ENCODE measurements at regions not wholly inside any gene's neighbourhood (a gene's known extent, or its start where the extent isn't known, plus 50 kb on each side); places are given as distances from the start of the nearest gene placed in this dataset.

DNA sequence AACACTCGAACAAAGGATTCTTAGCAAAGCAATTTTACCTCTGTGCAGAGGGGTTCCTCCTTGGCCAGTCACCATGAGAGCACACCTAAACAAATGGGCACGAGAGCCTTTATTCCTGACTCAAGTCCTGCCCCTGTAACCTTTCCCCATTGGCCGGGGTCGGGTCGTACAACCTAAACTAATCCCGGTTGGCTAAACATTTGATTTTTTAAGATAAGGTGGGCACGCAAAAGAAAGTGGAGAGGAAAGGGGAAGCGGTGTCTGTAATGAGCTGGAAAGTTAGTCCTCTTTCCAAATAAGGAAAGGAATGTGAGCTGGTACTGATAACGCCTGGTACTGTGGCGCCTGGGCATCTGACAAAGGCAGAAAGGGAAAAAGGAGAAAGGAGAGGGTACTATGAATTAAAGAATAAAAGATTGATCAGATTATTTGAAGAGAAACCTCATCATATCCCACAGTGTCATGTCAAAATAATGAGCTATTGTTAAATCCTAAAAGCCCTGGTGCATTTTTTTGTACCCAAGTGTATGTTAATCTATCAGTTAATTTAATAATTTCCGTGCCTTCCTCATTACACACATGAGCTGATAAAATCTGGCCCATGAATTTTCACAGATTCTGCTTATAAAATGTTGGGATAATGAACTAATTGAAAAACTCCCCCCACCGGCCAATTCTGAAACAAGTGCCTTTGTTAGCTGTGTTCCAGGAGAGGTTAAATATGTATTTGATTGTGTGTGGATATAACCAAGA is 335.7 kb downstream of the RFC3 start:
- DNase-seq (ENCODE audit: low read depth in 6 of 9, low spot score in 9 of 9): no peak
- H3K27me3 ChIP-seq (ENCODE audit: control insufficient read depth in 2 of 2, insufficient read depth in 1 of 2, low read length in 1 of 2): peaks cover 0 to 2% of the 10 kb centered on the region in 2 donors
- H3K36me3 ChIP-seq (ENCODE audit: control insufficient read depth in 2 of 2, insufficient read depth in 2 of 2, low read length in 1 of 2): no peaks in the 10 kb centered on the region
- no peaks in the 10 kb centered on the region for H3K9me3 ChIP-seq (ENCODE audit: control insufficient read depth in 2 of 2, insufficient read depth in 1 of 2, low read length in 1 of 2)
- 86% methylated on average over 12 of the region's 12 CpGs for WGBS
- H3K27ac ChIP-seq (ENCODE audit: low read depth in 1 of 2, low read length in 1 of 2): no peak overlapping the region
- no peak overlapping the region for H3K4me3 ChIP-seq (ENCODE audit: low read length in 2 of 2)
- no peaks in the 10 kb centered on the region for H3K4me1 ChIP-seq (ENCODE audit: control insufficient read depth in 2 of 2, insufficient read depth in 2 of 2, low read length in 2 of 2)

DNA sequence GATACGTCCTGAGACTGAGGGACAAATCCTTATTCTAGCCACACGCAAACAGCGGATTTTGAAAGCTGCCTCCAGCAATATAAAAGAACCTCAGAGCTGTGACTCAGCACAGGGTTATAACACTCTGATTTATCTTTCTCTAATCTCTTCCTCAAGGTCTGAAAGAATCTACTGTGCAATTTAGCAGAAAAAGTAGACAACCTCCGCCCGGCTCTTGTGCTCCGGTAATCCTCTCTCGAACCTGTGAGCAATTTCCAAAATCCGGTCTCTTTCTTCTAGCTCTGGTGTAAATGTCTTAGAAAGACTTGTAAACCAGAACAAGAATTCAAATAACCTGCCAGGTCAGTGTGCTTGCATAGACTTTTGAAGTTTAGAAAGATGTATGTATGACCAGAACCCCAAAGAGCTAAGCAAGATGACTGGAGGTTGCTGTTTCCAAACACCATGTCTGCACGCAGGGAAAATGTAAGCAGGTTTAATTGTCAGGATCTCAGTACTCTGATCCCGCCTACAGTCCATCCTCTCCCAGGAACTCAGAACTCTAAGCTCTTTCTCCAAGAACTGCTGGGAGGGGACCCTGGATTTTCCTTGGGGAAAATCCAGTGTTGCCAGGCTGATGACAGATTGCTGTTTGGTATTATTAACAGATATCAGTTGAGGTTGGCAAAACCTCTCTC is 338.1 kb downstream of the RFC3 start:
- no peak overlapping the region for H3K27ac ChIP-seq (ENCODE audit: low read depth in 1 of 2, low read length in 1 of 2)
- H3K27me3 ChIP-seq (ENCODE audit: control insufficient read depth in 2 of 2, insufficient read depth in 1 of 2, low read length in 1 of 2): peaks cover 0 to 2% of the 10 kb centered on the region in 2 donors
- no peak for DNase-seq (ENCODE audit: low read depth in 6 of 9, low spot score in 9 of 9)
- no peaks in the 10 kb centered on the region for H3K9me3 ChIP-seq (ENCODE audit: control insufficient read depth in 2 of 2, insufficient read depth in 1 of 2, low read length in 1 of 2)
- H3K36me3 ChIP-seq (ENCODE audit: control insufficient read depth in 2 of 2, insufficient read depth in 2 of 2, low read length in 1 of 2): no peaks in the 10 kb centered on the region
- H3K4me3 ChIP-seq (ENCODE audit: low read length in 2 of 2): no peak overlapping the region
- 56% methylated on average over 10 of the region's 10 CpGs for WGBS
- no peaks in the 10 kb centered on the region for H3K4me1 ChIP-seq (ENCODE audit: control insufficient read depth in 2 of 2, insufficient read depth in 2 of 2, low read length in 2 of 2)

DNA sequence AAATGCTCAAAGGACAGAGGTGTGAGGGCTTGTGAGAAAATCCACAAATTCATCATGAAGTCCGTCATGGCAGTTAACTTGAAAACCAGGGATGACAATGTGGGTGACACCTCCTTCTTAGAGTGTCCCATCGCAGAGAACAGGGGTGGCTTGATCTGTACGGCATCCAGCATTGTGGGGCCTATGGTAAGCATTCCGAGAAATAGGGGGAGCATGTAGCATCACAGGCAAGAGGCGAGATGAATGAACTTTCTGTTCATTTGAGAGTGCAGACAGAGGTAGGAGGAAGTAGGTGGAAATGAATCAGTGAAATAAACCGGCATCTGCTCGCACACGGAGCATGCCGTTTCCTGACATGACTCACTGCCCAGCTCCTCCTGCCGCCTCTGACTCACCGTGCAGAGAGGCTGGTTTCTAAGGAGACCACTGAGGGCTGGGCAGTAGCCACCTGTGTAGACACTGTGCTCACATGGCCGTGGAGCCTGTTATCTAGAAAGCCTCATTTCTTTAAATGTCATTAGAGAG is 339.0 kb downstream of the RFC3 start:
- 6% methylated on average over 12 of the region's 12 CpGs for WGBS
- Histone ChIP-seq H3K4me3 (ENCODE audit: low read length in 2 of 2) (no peak overlapping the region), H3K4me1 (ENCODE audit: control insufficient read depth in 2 of 2, insufficient read depth in 2 of 2, low read length in 2 of 2) (no peaks in the 10 kb centered on the region), H3K9me3 (ENCODE audit: control insufficient read depth in 2 of 2, insufficient read depth in 1 of 2, low read length in 1 of 2) (no peaks in the 10 kb centered on the region), H3K27me3 (ENCODE audit: control insufficient read depth in 2 of 2, insufficient read depth in 1 of 2, low read length in 1 of 2) (peaks cover 0 to 2% of the 10 kb centered on the region in 2 donors), H3K27ac (ENCODE audit: low read depth in 1 of 2, low read length in 1 of 2) (no peak overlapping the region), H3K36me3 (ENCODE audit: control insufficient read depth in 2 of 2, insufficient read depth in 2 of 2, low read length in 1 of 2) (no peaks in the 10 kb centered on the region)
- DNase-seq (ENCODE audit: low read depth in 6 of 9, low spot score in 9 of 9): no peak

DNA sequence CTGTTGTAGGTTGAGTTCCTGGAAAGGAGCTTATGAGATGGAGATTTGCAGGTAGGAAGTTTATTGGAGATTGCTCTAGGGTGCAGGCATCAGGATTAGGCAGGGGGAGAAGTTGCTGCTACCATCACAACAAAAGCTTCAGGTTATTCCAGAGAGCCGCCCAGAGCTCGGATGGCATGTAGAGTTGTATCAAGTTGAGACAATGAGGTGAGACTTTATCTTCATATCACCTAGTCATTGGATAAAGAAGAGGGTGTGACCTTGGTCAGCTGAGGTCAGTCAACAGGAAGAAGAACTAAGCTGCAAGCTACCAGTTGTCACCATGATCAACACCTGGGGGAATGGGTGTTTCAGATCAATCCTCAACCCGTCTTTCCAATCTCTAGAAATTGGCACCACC is 342.0 kb downstream of the RFC3 start:
- no peaks in the 10 kb centered on the region for H3K36me3 ChIP-seq (ENCODE audit: control insufficient read depth in 2 of 2, insufficient read depth in 2 of 2, low read length in 1 of 2)
- peaks cover 0 to 2% of the 10 kb centered on the region in 2 donors for H3K27me3 ChIP-seq (ENCODE audit: control insufficient read depth in 2 of 2, insufficient read depth in 1 of 2, low read length in 1 of 2)
- no peak for DNase-seq (ENCODE audit: low read depth in 6 of 9, low spot score in 9 of 9)
- H3K4me3 ChIP-seq (ENCODE audit: low read length in 2 of 2): no peak overlapping the region
- H3K4me1 ChIP-seq (ENCODE audit: control insufficient read depth in 2 of 2, insufficient read depth in 2 of 2, low read length in 2 of 2): no peaks in the 10 kb centered on the region
- no peak overlapping the region for H3K27ac ChIP-seq (ENCODE audit: low read depth in 1 of 2, low read length in 1 of 2)
- no peaks in the 10 kb centered on the region for H3K9me3 ChIP-seq (ENCODE audit: control insufficient read depth in 2 of 2, insufficient read depth in 1 of 2, low read length in 1 of 2)
- 95% methylated on average over 3 of the region's 3 CpGs for WGBS

DNA sequence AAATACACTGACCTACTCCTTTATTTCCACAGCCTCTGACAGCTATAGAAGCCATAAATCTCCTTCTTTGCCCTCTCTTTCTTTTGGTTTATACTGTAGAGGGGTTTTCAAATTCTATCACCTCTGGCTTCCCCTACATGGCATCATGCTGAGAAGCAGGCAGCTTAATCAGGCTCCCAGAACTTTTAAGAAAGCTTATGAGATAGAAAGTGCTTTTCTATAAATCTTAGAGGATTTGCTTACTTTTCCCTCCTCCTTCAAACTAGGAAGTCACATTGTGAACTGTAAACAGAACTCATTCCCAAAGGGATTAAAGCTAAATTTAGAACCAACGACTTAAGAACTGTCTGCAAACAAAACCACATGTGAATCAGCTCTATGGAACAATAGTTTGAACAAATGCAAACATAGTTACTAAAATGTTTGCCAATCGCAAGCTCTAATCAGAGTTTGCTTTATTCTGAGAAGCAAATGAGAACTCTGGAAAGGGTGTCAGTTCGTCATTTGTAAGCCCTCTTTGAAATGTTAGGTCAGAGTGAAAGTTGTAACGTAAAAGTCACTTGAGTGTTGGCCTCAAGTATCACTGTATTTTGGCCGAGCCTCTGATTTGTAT is 344.1 kb downstream of the RFC3 start:
- H3K27me3 ChIP-seq (ENCODE audit: control insufficient read depth in 2 of 2, insufficient read depth in 1 of 2, low read length in 1 of 2): no peaks in the 10 kb centered on the region
- H3K27ac ChIP-seq (ENCODE audit: low read depth in 1 of 2, low read length in 1 of 2): no peak overlapping the region
- no peaks in the 10 kb centered on the region for H3K36me3 ChIP-seq (ENCODE audit: control insufficient read depth in 2 of 2, insufficient read depth in 2 of 2, low read length in 1 of 2)
- no peaks in the 10 kb centered on the region for H3K9me3 ChIP-seq (ENCODE audit: control insufficient read depth in 2 of 2, insufficient read depth in 1 of 2, low read length in 1 of 2)
- no peak overlapping the region for H3K4me3 ChIP-seq (ENCODE audit: low read length in 2 of 2)
- no peak for DNase-seq (ENCODE audit: low read depth in 6 of 9, low spot score in 9 of 9)
- no peaks in the 10 kb centered on the region for H3K4me1 ChIP-seq (ENCODE audit: control insufficient read depth in 2 of 2, insufficient read depth in 2 of 2, low read length in 2 of 2)
- WGBS: 88% methylated on average over 5 of the region's 5 CpGs

DNA sequence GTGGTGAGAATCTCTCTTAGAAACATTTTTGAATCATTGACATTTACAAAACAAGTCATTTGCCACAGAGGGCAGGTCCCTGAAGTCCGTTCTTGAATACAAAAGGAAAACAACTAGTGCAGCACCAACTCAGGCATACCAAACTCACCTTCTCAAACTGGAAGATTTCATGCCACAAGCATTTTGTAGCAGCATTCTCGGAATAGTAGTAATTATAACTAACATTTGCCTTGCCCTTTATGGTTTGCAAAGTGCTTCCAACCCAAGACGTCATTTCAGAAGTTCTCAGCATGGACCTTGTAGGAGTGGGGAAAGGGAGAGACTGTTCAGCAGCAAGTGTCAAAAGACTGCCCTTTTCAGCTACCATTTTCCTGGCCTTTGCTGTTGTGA is 344.6 kb downstream of the RFC3 start:
- Histone ChIP-seq H3K27me3 (ENCODE audit: control insufficient read depth in 2 of 2, insufficient read depth in 1 of 2, low read length in 1 of 2) (no peaks in the 10 kb centered on the region), H3K36me3 (ENCODE audit: control insufficient read depth in 2 of 2, insufficient read depth in 2 of 2, low read length in 1 of 2) (no peaks in the 10 kb centered on the region), H3K4me1 (ENCODE audit: control insufficient read depth in 2 of 2, insufficient read depth in 2 of 2, low read length in 2 of 2) (no peaks in the 10 kb centered on the region), H3K4me3 (ENCODE audit: low read length in 2 of 2) (no peak overlapping the region), H3K27ac (ENCODE audit: low read depth in 1 of 2, low read length in 1 of 2) (no peak overlapping the region), H3K9me3 (ENCODE audit: control insufficient read depth in 2 of 2, insufficient read depth in 1 of 2, low read length in 1 of 2) (no peaks in the 10 kb centered on the region)
- WGBS: 90% methylated on average over 3 of the region's 3 CpGs
- DNase-seq (ENCODE audit: low read depth in 6 of 9, low spot score in 9 of 9): no peak

DNA sequence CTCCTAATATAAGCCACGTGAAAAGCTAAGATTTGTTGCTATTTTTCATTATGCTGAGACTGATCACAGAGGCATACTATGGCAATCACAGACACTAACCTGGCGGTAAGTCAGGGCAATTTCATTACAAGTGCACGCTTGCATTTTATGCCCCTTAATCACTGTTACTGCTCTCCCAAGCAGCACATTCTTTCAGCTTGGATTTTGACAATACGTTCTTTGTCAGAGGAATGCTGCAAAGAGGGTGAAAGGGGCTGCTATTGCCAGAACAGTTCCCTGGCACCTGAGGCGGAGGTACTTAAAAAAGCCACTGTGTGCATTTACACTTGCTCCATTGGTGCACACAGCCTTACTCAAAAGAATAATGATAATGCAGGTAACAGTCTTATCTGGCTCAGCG is 346.6 kb downstream of the RFC3 start:
- WGBS: 96% methylated on average over 6 of the region's 6 CpGs
- DNase-seq (ENCODE audit: low read depth in 6 of 9, low spot score in 9 of 9): no peak
- no peak overlapping the region for H3K4me3 ChIP-seq (ENCODE audit: low read length in 2 of 2)

DNA sequence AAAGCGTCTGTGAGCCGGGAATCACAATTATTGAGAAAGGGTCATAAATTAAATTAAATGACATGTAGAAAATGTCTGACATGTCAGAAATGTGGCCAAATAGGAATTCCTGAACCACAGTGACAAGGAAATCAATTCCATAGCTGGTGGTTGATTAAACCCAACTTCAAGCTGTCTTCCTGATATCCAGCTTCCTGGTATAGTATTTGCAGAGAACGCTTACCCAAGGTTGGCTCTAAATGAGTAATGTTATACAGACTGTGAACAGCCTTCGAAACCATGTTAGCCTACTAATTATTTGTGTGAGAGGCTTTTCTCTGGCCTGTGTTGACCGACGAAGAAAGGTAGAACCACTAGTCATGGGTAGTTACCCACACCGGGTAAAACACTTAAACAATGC is 347.2 kb downstream of the RFC3 start:
- Histone ChIP-seq H3K36me3 (ENCODE audit: control insufficient read depth in 2 of 2, insufficient read depth in 2 of 2, low read length in 1 of 2) (no peaks in the 10 kb centered on the region), H3K4me1 (ENCODE audit: control insufficient read depth in 2 of 2, insufficient read depth in 2 of 2, low read length in 2 of 2) (no peaks in the 10 kb centered on the region), H3K27ac (ENCODE audit: low read depth in 1 of 2, low read length in 1 of 2) (no peak overlapping the region), H3K9me3 (ENCODE audit: control insufficient read depth in 2 of 2, insufficient read depth in 1 of 2, low read length in 1 of 2) (no peaks in the 10 kb centered on the region), H3K27me3 (ENCODE audit: control insufficient read depth in 2 of 2, insufficient read depth in 1 of 2, low read length in 1 of 2) (no peaks in the 10 kb centered on the region), H3K4me3 (ENCODE audit: low read length in 2 of 2) (no peak overlapping the region)
- 97% methylated on average over 7 of the region's 7 CpGs for WGBS
- DNase-seq (ENCODE audit: low read depth in 6 of 9, low spot score in 9 of 9): no peak

More for the DNA sequence above, 346.6 kb downstream of the RFC3 start:
- Histone ChIP-seq H3K9me3 (ENCODE audit: control insufficient read depth in 2 of 2, insufficient read depth in 1 of 2, low read length in 1 of 2) (no peaks in the 10 kb centered on the region), H3K27ac (ENCODE audit: low read depth in 1 of 2, low read length in 1 of 2) (no peak overlapping the region), H3K27me3 (ENCODE audit: control insufficient read depth in 2 of 2, insufficient read depth in 1 of 2, low read length in 1 of 2) (no peaks in the 10 kb centered on the region), H3K4me1 (ENCODE audit: control insufficient read depth in 2 of 2, insufficient read depth in 2 of 2, low read length in 2 of 2) (no peaks in the 10 kb centered on the region), H3K36me3 (ENCODE audit: control insufficient read depth in 2 of 2, insufficient read depth in 2 of 2, low read length in 1 of 2) (no peaks in the 10 kb centered on the region)

DNA sequence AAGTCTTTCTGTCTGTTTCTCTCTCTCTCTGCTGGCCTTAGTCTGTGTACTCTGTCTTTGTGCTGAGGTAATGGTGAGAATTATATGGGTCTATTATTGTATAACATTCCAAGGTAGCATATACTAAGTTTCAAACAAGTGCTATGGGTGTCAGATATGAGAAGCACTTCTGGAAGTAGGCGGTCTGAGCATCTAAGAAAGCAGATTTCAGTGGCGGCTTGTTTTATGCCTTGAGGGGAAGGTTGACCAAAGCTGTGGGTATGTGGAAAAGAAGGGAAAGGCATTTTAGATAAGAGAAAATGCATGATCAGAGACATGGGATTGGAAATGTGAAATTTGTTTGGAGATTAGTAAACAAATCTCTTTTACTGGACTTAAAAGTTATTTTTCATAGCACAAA is 348.5 kb downstream of the RFC3 start:
- H3K4me3 ChIP-seq (ENCODE audit: low read length in 2 of 2): no peak overlapping the region
- DNase-seq (ENCODE audit: low read depth in 6 of 9, low spot score in 9 of 9): no peak
- no peak overlapping the region for H3K27ac ChIP-seq (ENCODE audit: low read depth in 1 of 2, low read length in 1 of 2)
- over 99% methylated on average over 2 of the region's 2 CpGs for WGBS
- H3K36me3 ChIP-seq (ENCODE audit: control insufficient read depth in 2 of 2, insufficient read depth in 2 of 2, low read length in 1 of 2): no peaks in the 10 kb centered on the region
- H3K9me3 ChIP-seq (ENCODE audit: control insufficient read depth in 2 of 2, insufficient read depth in 1 of 2, low read length in 1 of 2): no peaks in the 10 kb centered on the region
- H3K27me3 ChIP-seq (ENCODE audit: control insufficient read depth in 2 of 2, insufficient read depth in 1 of 2, low read length in 1 of 2): no peaks in the 10 kb centered on the region
- H3K4me1 ChIP-seq (ENCODE audit: control insufficient read depth in 2 of 2, insufficient read depth in 2 of 2, low read length in 2 of 2): no peaks in the 10 kb centered on the region

Data from thymus (tissue), 11 donors.